ENCODE measurements at regions not wholly inside any gene's neighbourhood (a gene's known extent, or its start where the extent isn't known, plus 50 kb on each side); places are given as distances from the start of the nearest gene placed in this dataset.

GRCh38 chr2:157204401-157204800 lies 53.1 kb upstream of the GALNT5 start:
- H3K27ac Mint-ChIP-seq (ENCODE audit: low read depth) = no peak overlapping the region
- H3K4me3 Mint-ChIP-seq = no peak overlapping the region
- H3K9me3 Mint-ChIP-seq = no peaks in the 10 kb centered on the region
- no peak for DNase-seq (ENCODE audit: low spot score in 2 of 2)
- H3K4me1 Mint-ChIP-seq = no peaks in the 10 kb centered on the region
- no peak for ATAC-seq (replicated peaks; ENCODE audit: extremely low read depth, poor library complexity, severe bottlenecking)
- no peaks in the 10 kb centered on the region for H3K36me3 Mint-ChIP-seq (ENCODE audit: insufficient read depth)
- no peaks in the 10 kb centered on the region for H3K27me3 Mint-ChIP-seq

- DNase-seq (ENCODE audit: low spot score in 2 of 2) (no peak), ATAC-seq (replicated peaks; ENCODE audit: extremely low read depth, poor library complexity, severe bottlenecking) (no peak)
- no peak overlapping the region for H3K4me3 Mint-ChIP-seq
- no peaks in the 10 kb centered on the region for H3K4me1 Mint-ChIP-seq
- no peaks in the 10 kb centered on the region for H3K9me3 Mint-ChIP-seq
- no peak overlapping the region for H3K27ac Mint-ChIP-seq (ENCODE audit: low read depth)
- H3K36me3 Mint-ChIP-seq (ENCODE audit: insufficient read depth) = no peaks in the 10 kb centered on the region
- peaks cover 17% of the 10 kb centered on the region for H3K27me3 Mint-ChIP-seq
Observed at GRCh38 chr2:157206916-157207315, 50.6 kb upstream of the GALNT5 start.
